RWPE2 (cell line): ENCODE measurements at regions not wholly inside any gene's neighbourhood (a gene's known extent, or its start where the extent isn't known, plus 50 kb on each side); places are given as distances from the start of the nearest gene placed in this dataset.

Experiments
- ATAC-seq: fragments of 200-7000 bp; cut with Tn5 transposase; 3 replicates; pipeline ENCODE4 v1.9.1; 2021; ENCODE audit warnings: low read depth
- DNase-seq: peaks from one replicate; pipeline ENCODE4 v3.0.0-alpha.2; 2020; ENCODE audit warnings: low spot score
- H3K27ac ChIP-seq: fragments of 450-650 bp; 2 replicates; pipeline ENCODE4 v1.5.1; 2017; ENCODE audit warnings: mild to moderate bottlenecking; ENCODE audit not compliant: poor library complexity, severe bottlenecking
- H3K27me3 ChIP-seq: fragments of 250-450 bp; sonication (Bioruptor Pico); 2 replicates; pipeline ENCODE4 v1.5.1; 2021; ENCODE audit warnings: mild to moderate bottlenecking, moderate library complexity; ENCODE audit not compliant: insufficient read depth, poor library complexity, severe bottlenecking
- H3K36me3 ChIP-seq: fragments of 250-450 bp; sonication (Bioruptor Pico); 2 replicates; pipeline ENCODE4 v1.5.1; 2020; ENCODE audit warnings: low read depth, mild to moderate bottlenecking, moderate library complexity
- H3K4me1 ChIP-seq: fragments of 250-450 bp; sonication (Bioruptor Pico); 2 replicates; pipeline ENCODE4 v1.5.1; 2021; ENCODE audit warnings: mild to moderate bottlenecking, moderate library complexity; ENCODE audit not compliant: insufficient read depth, poor library complexity, severe bottlenecking
- H3K4me3 ChIP-seq: fragments of 250-450 bp; sonication (Bioruptor Pico); 2 replicates; pipeline ENCODE4 v1.5.1; 2021; ENCODE audit warnings: mild to moderate bottlenecking, moderate library complexity; ENCODE audit not compliant: severe bottlenecking
- H3K9me3 ChIP-seq: fragments of 250-450 bp; sonication (Bioruptor Pico); 2 replicates; pipeline ENCODE4 v1.5.1; 2021; ENCODE audit warnings: mild to moderate bottlenecking, moderate library complexity; ENCODE audit not compliant: severe bottlenecking
- TF ChIP-seq, protein P1 (sequence below): fragments of 450-650 bp; IDR thresholded peaks from one replicate; pipeline ENCODE4 v1.5.1; 2017; ENCODE audit warnings: mild to moderate bottlenecking, moderate library complexity; ENCODE audit not compliant: poor library complexity, severe bottlenecking

DNA sequence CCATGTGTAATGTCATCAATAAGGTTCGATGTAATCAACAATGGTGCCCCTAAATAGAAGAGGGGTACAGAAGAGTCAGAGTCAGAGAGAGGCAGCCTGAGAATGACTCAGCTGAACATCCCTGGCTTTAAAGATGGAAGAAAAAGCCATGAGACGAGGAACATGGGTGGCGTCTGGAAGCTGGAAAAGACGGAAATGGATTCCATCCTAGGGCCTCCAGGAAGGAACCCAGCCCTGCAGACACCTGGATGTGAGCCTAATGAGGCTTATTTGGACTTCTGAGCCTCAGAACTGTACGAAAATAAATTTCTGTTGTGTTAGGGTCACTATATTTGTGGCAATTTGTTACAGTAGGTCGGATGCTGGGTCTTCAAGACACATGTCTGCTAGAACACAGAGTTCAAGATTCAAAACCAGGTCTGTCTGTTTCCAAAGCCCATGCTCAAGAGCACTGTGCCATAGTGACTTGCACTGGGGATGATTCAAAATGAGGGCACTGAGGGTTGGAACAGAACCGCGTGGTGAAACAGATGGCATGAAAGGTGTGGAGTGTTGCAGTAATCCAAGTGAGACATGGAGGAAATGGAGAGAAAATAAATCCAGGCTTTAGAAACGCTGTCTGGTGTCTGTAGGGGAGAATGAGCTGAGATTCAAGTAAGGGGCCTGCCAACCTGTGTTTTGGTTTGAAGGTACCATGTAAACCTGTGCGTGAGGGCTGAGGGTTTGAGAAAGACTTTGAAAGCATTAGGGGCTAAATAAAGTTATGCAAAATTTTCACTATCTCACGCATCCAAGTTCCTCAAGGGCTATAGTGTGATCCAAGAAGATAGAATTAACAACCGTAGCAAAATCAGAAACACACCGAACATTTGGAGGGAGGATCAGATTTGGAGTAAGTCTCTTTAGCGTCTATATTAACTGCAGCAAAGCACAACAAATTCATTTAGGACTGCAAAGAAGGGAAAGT lies 849.1 kb upstream of the AUTS2 start:
- Histone ChIP-seq H3K36me3 (no peaks in the 10 kb centered on the region), H3K27ac (no peak overlapping the region), H3K9me3 (no peaks in the 10 kb centered on the region), H3K27me3 (no peaks in the 10 kb centered on the region), H3K4me1 (no peaks in the 10 kb centered on the region), H3K4me3 (no peak overlapping the region)
- TF ChIP-seq, protein P1, sequence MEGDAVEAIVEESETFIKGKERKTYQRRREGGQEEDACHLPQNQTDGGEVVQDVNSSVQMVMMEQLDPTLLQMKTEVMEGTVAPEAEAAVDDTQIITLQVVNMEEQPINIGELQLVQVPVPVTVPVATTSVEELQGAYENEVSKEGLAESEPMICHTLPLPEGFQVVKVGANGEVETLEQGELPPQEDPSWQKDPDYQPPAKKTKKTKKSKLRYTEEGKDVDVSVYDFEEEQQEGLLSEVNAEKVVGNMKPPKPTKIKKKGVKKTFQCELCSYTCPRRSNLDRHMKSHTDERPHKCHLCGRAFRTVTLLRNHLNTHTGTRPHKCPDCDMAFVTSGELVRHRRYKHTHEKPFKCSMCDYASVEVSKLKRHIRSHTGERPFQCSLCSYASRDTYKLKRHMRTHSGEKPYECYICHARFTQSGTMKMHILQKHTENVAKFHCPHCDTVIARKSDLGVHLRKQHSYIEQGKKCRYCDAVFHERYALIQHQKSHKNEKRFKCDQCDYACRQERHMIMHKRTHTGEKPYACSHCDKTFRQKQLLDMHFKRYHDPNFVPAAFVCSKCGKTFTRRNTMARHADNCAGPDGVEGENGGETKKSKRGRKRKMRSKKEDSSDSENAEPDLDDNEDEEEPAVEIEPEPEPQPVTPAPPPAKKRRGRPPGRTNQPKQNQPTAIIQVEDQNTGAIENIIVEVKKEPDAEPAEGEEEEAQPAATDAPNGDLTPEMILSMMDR = no peak
- ATAC-seq = no peak
- no peak for DNase-seq

DNA sequence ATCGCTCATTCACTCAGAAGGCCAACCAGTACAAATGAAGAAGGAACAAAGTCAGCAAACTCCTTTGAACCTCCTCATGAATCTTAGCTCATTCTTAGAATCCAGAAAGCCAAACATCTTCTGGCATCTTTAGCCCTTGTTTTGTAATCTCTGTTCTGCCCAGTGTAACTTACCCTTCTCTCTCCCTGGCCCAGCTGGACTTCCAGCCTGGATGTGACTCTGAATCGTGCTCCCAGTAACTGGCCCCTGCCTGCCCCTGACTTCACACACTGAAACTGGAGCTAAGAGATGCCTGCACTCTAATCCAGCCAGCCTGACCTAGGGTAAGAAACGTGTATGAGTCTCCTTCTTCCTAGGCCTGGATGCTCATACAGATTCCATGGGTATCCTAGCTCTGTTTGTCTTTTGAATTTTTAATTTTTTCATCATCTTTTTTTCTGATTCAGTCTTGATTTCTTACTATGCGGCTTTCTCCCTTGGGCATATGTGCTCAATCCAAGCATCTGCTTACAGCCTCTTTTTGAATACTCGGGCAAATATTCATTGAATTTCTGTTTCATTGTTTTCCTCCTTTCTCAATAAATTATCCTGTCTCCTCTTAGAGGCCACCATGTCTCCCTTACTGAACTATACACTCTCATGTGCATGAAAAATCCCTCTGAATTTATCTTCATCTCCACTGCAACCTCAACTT lies 845.6 kb upstream of the AUTS2 start:
- no peak overlapping the region for H3K4me3 ChIP-seq
- TF ChIP-seq, protein P1 = no peak

DNA sequence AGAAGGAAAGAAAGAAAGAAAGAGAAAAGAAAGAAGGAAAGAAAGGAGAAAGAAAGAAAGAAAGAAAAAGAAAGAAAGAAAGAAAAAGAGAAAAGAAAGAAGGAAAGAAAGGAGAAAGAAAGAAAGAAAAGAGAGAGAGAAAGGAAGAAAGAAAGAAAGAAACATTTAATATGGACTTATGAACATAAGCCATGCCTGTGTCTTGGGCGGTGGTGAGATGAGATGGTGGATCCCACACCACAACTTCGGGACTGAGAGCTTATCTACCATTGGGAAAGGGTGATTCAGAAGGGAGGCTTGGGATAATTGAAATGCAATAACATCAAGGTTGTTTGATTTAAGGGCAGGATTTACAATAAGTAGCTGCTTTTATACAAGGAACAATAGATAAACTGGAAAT lies 843.9 kb upstream of the AUTS2 start:
- H3K27ac ChIP-seq = no peak overlapping the region
- H3K36me3 ChIP-seq = no peaks in the 10 kb centered on the region
- no peak for DNase-seq
- no peaks in the 10 kb centered on the region for H3K9me3 ChIP-seq
- H3K4me3 ChIP-seq = no peak overlapping the region
- no peaks in the 10 kb centered on the region for H3K27me3 ChIP-seq
- ATAC-seq = no peak
- H3K4me1 ChIP-seq = no peaks in the 10 kb centered on the region
- TF ChIP-seq, protein P1 = no peak

More for the DNA sequence above, 845.6 kb upstream of the AUTS2 start:
- Histone ChIP-seq H3K27ac (no peak overlapping the region), H3K27me3 (no peaks in the 10 kb centered on the region), H3K9me3 (no peaks in the 10 kb centered on the region), H3K4me1 (no peaks in the 10 kb centered on the region), H3K36me3 (no peaks in the 10 kb centered on the region)
- ATAC-seq (no peak), DNase-seq (no peak)

DNA sequence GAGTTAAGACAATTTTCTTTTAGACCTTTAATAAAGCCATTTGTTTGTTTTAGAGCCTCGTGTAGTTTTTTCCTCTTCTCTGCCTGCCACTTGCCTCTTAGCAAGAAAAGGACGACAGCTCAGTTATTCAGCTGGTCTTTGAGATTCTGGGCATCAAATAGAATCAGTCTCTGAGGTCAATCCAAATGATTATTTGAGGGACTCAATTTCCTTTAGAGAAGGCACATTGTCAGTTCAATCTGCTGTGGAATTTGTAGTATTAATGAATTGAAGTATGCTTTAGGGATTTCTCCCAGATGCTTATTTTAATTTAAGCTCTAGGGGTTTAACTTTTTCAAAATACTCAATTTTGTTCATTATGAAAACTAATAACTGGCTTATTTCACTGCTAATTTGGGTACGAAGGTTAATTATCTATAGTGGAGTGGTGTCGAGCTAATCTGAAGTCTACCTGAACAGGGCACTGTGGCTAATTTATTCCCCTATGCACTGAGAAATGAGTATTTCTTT lies 841.2 kb upstream of the AUTS2 start:
- no peak overlapping the region for H3K27ac ChIP-seq
- no peaks in the 10 kb centered on the region for H3K36me3 ChIP-seq
- DNase-seq (no peak), ATAC-seq (no peak)
- no peaks in the 10 kb centered on the region for H3K4me1 ChIP-seq
- no peak overlapping the region for H3K4me3 ChIP-seq
- no peaks in the 10 kb centered on the region for H3K27me3 ChIP-seq
- TF ChIP-seq, protein P1 = no peak
- H3K9me3 ChIP-seq = no peaks in the 10 kb centered on the region
